Thymus (tissue), 11 donors: ENCODE measurements at regions not wholly inside any gene's neighbourhood (a gene's known extent, or its start where the extent isn't known, plus 50 kb on each side); places are given as distances from the start of the nearest gene placed in this dataset.

Source experiments
- DNase-seq, 9 donors: peaks; one replicate each; pipeline ENCODE4 v3.0.0-alpha.2; 2013; ENCODE audit warnings: low spot score in 9 of 9, low read depth in 6 of 9, missing footprints in 1 of 9
- H3K27ac ChIP-seq, 2 donors: one replicate each; pipeline ENCODE4 v1.5.1; 2013; ENCODE audit warnings: control low read depth in 1 of 2, low read depth in 1 of 2, low read length in 1 of 2, mild to moderate bottlenecking in 1 of 2, moderate library complexity in 1 of 2
- H3K27me3 ChIP-seq, 2 donors: one replicate each; pipeline ENCODE4 v1.5.1; 2013; ENCODE audit warnings: low read length in 1 of 2; ENCODE audit not compliant: control insufficient read depth in 2 of 2, insufficient read depth in 1 of 2
- H3K36me3 ChIP-seq, 2 donors: one replicate each; pipeline ENCODE4 v1.5.1; 2013; ENCODE audit warnings: low read length in 1 of 2, mild to moderate bottlenecking in 1 of 2, moderate library complexity in 1 of 2; ENCODE audit not compliant: control insufficient read depth in 2 of 2, insufficient read depth in 2 of 2
- H3K4me1 ChIP-seq, 2 donors: one replicate each; pipeline ENCODE4 v1.5.1; 2013; ENCODE audit warnings: low read length in 2 of 2; ENCODE audit not compliant: control insufficient read depth in 2 of 2, insufficient read depth in 2 of 2
- H3K4me3 ChIP-seq, 2 donors: one replicate each; pipeline ENCODE4 v1.5.1; 2013; ENCODE audit warnings: low read length in 2 of 2, control low read depth in 1 of 2, mild to moderate bottlenecking in 1 of 2
- H3K9me3 ChIP-seq, 2 donors: one replicate each; pipeline ENCODE4 v1.5.1; 2013; ENCODE audit warnings: low read length in 1 of 2, mild to moderate bottlenecking in 1 of 2; ENCODE audit not compliant: control insufficient read depth in 2 of 2, insufficient read depth in 1 of 2
- WGBS: extraction: QIAGEN DNeasy Blood & Tissue Kit; methylation state at CpG from one replicate; pipeline ENCODE4 v1.1.7; 2013; 5-methylcytosine and 5-hydroxymethylcytosine counted together
- donor health status: healthy.

- Histone ChIP-seq H3K4me1 (peaks cover 0 to 4% of the 10 kb centered on the region in 2 donors), H3K9me3 (no peaks in the 10 kb centered on the region), H3K27ac (peak overlapping the region; percentile 5 to 53), H3K27me3 (no peaks in the 10 kb centered on the region), H3K36me3 (no peaks in the 10 kb centered on the region), H3K4me3 (peak overlapping the region; percentile 1 to 10)
- peak in 4 of 9 donors; percentile 17 to 71 (median 38) for DNase-seq
- WGBS, result 6% methylated on average over 3 of the region's 3 CpGs
Measured at GRCh38 chr3:152205097-152205593, 63.6 kb upstream of the MBNL1 start.

- no peaks in the 10 kb centered on the region for H3K27me3 ChIP-seq
- no peaks in the 10 kb centered on the region for H3K36me3 ChIP-seq
- no peak overlapping the region for H3K4me3 ChIP-seq
- H3K27ac ChIP-seq, result no peak overlapping the region
- H3K4me1 ChIP-seq, result no peaks in the 10 kb centered on the region
- H3K9me3 ChIP-seq, result no peaks in the 10 kb centered on the region
- WGBS, result over 99% methylated on average over 3 of the region's 3 CpGs
- no peak for DNase-seq
Measured at GRCh38 chr3:152206243-152206760, 62.4 kb upstream of the MBNL1 start.

GRCh38 chr3:152208439-152208838, 60.3 kb upstream of the MBNL1 start:
- H3K27me3 ChIP-seq, result no peaks in the 10 kb centered on the region
- DNase-seq, result no peak
- H3K4me3 ChIP-seq, result no peak overlapping the region
- WGBS, result 95% methylated on average over 2 of the region's 2 CpGs
- no peaks in the 10 kb centered on the region for H3K36me3 ChIP-seq
- no peaks in the 10 kb centered on the region for H3K9me3 ChIP-seq
- no peak overlapping the region for H3K27ac ChIP-seq
- peaks cover 0 to 3% of the 10 kb centered on the region in 2 donors for H3K4me1 ChIP-seq

GRCh38 chr3:152209060-152209459, 59.7 kb upstream of the MBNL1 start:
- DNase-seq, result no peak
- no peak overlapping the region for H3K4me3 ChIP-seq
- no peaks in the 10 kb centered on the region for H3K36me3 ChIP-seq
- no peaks in the 10 kb centered on the region for H3K27me3 ChIP-seq
- H3K9me3 ChIP-seq, result no peaks in the 10 kb centered on the region
- peaks cover 0 to 4% of the 10 kb centered on the region in 2 donors for H3K4me1 ChIP-seq
- WGBS, result 98% methylated on average over 2 of the region's 2 CpGs
- H3K27ac ChIP-seq, result no peak overlapping the region

GRCh38 chr3:152209776-152210175, 59.0 kb upstream of the MBNL1 start:
- Histone ChIP-seq H3K4me3 (no peak overlapping the region), H3K4me1 (peaks cover 0 to 4% of the 10 kb centered on the region in 2 donors), H3K9me3 (no peaks in the 10 kb centered on the region), H3K36me3 (no peaks in the 10 kb centered on the region), H3K27ac (no peak overlapping the region), H3K27me3 (no peaks in the 10 kb centered on the region)
- WGBS, result 96% methylated on average over 5 of the region's 5 CpGs
- no peak for DNase-seq

- 99% methylated on average over 2 of the region's 2 CpGs for WGBS
- H3K27ac ChIP-seq, result no peak overlapping the region
Measured at GRCh38 chr3:152210697-152211096, 58.0 kb upstream of the MBNL1 start.

GRCh38 chr3:152211655-152212054, 57.1 kb upstream of the MBNL1 start:
- no peak for DNase-seq
- WGBS, result 97% methylated on average over 1 of the region's 1 CpG
- Histone ChIP-seq H3K4me1 (peaks cover 0 to 4% of the 10 kb centered on the region in 2 donors), H3K4me3 (no peak overlapping the region), H3K27me3 (no peaks in the 10 kb centered on the region), H3K27ac (no peak overlapping the region), H3K36me3 (no peaks in the 10 kb centered on the region), H3K9me3 (no peaks in the 10 kb centered on the region)

More at GRCh38 chr3:152210697-152211096, 58.0 kb upstream of the MBNL1 start:
- DNase-seq, result no peak
- Histone ChIP-seq H3K4me3 (no peak overlapping the region), H3K36me3 (no peaks in the 10 kb centered on the region), H3K27me3 (no peaks in the 10 kb centered on the region), H3K9me3 (no peaks in the 10 kb centered on the region), H3K4me1 (peaks cover 0 to 4% of the 10 kb centered on the region in 2 donors)

- H3K4me3 ChIP-seq, result no peak overlapping the region
- H3K36me3 ChIP-seq, result peaks cover 0 to 3% of the 10 kb centered on the region in 2 donors
- no peak overlapping the region for H3K27ac ChIP-seq
- no peaks in the 10 kb centered on the region for H3K27me3 ChIP-seq
- H3K4me1 ChIP-seq, result peaks cover 0 to 4% of the 10 kb centered on the region in 2 donors
- no peak for DNase-seq
- H3K9me3 ChIP-seq, result no peaks in the 10 kb centered on the region
Measured at GRCh38 chr3:152213203-152213602, 55.5 kb upstream of the MBNL1 start.

GRCh38 chr3:152213938-152214337, 54.8 kb upstream of the MBNL1 start:
- WGBS, result 97% methylated on average over 1 of the region's 1 CpG
- no peak overlapping the region for H3K4me3 ChIP-seq
- no peaks in the 10 kb centered on the region for H3K27me3 ChIP-seq
- peaks cover 0 to 3% of the 10 kb centered on the region in 2 donors for H3K36me3 ChIP-seq
- H3K4me1 ChIP-seq, result peaks cover 0 to 4% of the 10 kb centered on the region in 2 donors
- DNase-seq, result no peak
- no peak overlapping the region for H3K27ac ChIP-seq
- no peaks in the 10 kb centered on the region for H3K9me3 ChIP-seq
